HFF-Myc (cell line): ENCODE measurements at regions not wholly inside any gene's neighbourhood (a gene's known extent, or its start where the extent isn't known, plus 50 kb on each side); places are given as distances from the start of the nearest gene placed in this dataset.
A peak's percentile ranks its signal among the peaks of the same experiment; 100 is the strongest.

Experiments
- DNase-seq: peaks from one replicate; pipeline ENCODE4 v3.0.0-alpha.2; 2011; ENCODE audit warnings: low read depth; ENCODE audit errors: extremely low read depth
- H3K4me3 ChIP-seq: replicated peaks from 2 replicates; pipeline ENCODE4 v1.5.1; 2011; ENCODE audit warnings: low read depth, mild to moderate bottlenecking, control low read depth, low read length
- TF ChIP-seq, protein P1 (sequence below): IDR thresholded peaks from 2 replicates; pipeline ENCODE4 v1.5.1; 2012; ENCODE audit warnings: mild to moderate bottlenecking, low read depth, low read length, control low read depth; ENCODE audit errors: missing control alignments

DNA sequence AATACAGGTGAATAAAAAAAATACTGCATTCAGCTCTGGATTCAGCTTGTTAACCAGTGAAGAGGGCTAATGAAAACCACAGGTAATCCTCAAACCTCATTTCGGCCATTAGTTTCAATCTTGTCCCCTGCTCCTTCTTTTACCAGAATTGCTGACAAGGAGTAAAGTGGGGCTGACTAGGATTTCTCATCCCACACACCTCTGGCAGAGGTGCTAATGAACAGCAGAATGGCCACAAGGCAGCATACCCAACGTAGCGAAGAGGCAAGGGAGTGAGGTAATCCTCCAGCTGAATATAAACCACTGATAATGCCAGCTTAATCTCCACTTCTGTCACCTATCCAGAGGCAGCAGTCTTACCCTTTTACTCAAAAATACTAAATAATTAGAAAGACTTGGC lies 248.8 kb upstream of the CDIN1 start:
- TF ChIP-seq, protein P1, sequence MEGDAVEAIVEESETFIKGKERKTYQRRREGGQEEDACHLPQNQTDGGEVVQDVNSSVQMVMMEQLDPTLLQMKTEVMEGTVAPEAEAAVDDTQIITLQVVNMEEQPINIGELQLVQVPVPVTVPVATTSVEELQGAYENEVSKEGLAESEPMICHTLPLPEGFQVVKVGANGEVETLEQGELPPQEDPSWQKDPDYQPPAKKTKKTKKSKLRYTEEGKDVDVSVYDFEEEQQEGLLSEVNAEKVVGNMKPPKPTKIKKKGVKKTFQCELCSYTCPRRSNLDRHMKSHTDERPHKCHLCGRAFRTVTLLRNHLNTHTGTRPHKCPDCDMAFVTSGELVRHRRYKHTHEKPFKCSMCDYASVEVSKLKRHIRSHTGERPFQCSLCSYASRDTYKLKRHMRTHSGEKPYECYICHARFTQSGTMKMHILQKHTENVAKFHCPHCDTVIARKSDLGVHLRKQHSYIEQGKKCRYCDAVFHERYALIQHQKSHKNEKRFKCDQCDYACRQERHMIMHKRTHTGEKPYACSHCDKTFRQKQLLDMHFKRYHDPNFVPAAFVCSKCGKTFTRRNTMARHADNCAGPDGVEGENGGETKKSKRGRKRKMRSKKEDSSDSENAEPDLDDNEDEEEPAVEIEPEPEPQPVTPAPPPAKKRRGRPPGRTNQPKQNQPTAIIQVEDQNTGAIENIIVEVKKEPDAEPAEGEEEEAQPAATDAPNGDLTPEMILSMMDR, result no peak
- H3K4me3 ChIP-seq, result no peak overlapping the region
- DNase-seq, result no peak

DNA sequence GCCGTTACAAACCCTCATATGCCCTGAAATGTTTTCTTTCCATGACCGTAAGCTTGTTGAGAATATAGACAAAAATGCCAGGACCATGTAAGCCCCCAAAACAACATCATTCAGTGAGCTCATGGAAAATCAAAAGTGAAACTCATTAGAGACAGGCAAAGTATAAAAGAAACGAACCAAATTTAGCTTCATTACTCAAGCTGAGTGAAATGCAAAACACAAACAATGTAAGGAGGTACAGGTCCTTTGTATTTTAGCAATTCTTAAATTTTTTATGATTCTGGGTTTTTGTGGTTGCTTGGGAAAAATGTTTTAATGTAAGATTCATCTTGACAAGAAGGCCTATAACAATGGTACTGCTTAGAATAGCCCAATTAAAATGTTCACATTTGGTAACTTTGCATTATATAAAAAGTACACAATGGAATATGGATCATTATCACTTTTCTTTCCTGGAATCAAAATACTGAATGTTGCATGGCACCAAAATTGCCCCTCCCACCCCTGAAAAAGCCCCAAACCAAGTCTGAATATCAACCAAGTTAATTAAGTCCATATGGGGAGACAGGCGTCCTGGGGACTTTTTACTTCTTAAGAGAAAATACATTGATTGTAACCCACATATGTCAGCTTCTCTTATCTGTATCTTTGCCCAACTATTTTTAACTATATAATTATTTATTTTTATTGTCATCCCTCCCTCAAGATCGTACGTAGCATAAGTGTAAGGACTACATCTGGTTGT lies 247.7 kb upstream of the CDIN1 start:
- H3K4me3 ChIP-seq, result no peak overlapping the region
- TF ChIP-seq, protein P1, result no peak
- no peak for DNase-seq

DNA sequence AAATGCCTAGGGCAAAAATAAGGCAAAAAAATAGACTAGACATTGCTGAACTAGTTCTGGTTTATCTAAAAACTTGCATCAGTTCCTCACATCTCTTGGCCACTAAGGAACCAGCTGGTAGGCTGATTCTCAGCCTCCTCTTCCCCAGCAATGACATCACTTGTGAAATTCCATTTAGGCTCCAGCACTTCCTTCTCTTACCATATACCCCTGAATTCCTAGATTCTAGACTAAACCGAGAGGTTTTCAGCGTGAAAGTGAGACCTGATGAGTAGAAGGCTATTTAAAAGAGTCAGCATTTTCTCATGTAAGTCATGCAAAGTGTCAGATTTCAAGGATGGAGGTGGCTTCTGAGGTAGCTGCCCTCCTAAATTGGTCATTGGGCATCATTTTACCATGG lies 247.1 kb upstream of the CDIN1 start:
- DNase-seq, result peak; percentile 45
- TF ChIP-seq, protein P1, result no peak
- no peak overlapping the region for H3K4me3 ChIP-seq

DNA sequence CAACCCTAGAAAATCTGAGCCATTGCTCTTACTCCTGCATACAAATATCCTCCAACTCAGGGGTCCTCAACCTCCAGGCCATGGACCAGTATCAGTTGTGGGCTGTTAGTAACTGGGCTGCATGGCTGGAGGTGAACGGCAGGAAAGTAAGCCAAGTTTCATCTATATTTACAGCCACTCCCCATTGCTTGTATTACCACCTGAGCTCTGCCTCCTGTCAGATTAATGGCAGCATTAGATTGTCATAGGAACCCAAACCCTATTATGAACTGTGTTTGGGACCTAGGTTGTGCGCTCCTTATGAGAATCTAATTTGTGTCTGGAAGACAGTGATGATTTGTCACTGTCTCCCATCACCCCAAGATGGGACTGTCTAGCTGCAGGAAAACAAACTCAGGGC lies 246.5 kb upstream of the CDIN1 start:
- H3K4me3 ChIP-seq, result no peak overlapping the region
- TF ChIP-seq, protein P1, result no peak
- DNase-seq, result no peak

DNA sequence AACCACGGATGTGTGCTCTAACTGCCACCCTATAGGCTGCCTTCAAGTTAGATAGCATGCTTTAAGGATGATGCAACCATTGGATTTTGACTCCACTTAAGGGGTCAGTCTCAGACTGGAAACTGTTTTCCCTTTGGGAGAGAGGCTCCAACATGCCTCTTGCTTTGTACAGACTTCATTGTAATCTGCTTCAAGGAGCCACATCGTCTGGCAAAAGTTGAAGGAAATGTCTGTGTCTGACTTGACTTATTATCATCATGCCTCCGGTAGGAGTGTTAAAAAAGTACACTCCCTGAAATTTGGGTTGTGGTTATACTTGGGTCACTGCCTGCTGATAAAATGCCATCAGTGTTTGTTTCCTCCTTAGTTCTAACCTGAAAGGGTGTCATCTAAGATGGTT lies 245.4 kb upstream of the CDIN1 start:
- no peak for DNase-seq
- TF ChIP-seq, protein P1, result no peak
- no peak overlapping the region for H3K4me3 ChIP-seq

DNA sequence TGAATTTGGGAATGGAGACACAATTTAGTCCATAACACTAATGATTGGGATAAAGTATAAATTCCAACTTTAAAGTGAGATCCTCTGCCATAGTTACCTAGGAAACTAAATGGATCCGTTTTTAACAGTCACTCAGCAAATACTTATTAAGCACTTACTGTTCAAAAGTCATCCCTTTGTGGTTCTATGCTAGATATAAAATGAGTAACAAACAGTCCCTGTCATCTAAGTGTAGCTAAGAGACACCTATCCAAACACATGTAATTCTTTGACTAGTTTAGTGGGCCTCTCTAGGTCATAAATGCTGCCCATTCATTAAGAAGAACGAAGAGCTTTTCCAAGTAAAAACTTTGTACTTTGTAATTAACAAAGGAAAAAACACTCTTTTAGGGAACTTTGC lies 244.2 kb upstream of the CDIN1 start:
- H3K4me3 ChIP-seq, result no peak overlapping the region
- DNase-seq, result no peak
- TF ChIP-seq, protein P1, result no peak

DNA sequence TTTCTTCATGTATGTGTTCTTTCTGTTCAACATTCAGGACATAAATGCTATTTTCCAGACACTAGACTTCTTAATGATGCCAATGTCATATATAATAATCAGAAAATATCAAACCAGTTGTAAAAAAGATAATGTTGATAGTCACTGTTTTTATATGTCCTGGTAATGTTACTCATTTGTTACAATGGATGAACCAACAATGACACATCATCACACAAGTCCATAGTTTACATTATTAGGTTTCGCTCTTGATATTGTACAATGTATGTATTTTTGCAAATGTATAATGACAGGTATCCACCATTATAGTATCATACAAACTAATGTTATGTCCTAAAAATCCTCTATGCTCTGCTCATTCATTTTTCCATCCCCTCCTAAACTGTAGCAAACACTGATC lies 243.8 kb upstream of the CDIN1 start:
- TF ChIP-seq, protein P1, result no peak
- no peak overlapping the region for H3K4me3 ChIP-seq
- DNase-seq, result no peak
